Neutrophil (primary cell): ENCODE measurements at regions not wholly inside any gene's neighbourhood (a gene's known extent, or its start where the extent isn't known, plus 50 kb on each side); places are given as distances from the start of the nearest gene placed in this dataset.

Experiments used
- H3K27ac ChIP-seq: fragments of 200-600 bp; sonication (generic); 2 replicates; pipeline ENCODE4 v1.5.1; 2016; ENCODE audit warnings: mild to moderate bottlenecking, moderate library complexity
- H3K27me3 ChIP-seq: fragments of 200-600 bp; sonication (generic); 2 replicates; pipeline ENCODE4 v1.6.0; 2016; ENCODE audit warnings: mild to moderate bottlenecking
- H3K36me3 ChIP-seq: fragments of 200-600 bp; sonication (generic); 2 replicates; pipeline ENCODE4 v1.5.1; 2017
- H3K4me1 ChIP-seq, 2 experiments: fragments of 200-600 bp in 1 of 2; sonication (generic) in 1 of 2; 1 replicate in 1 of 2; 2 replicates in 1 of 2; pipeline versions ENCODE4 v1.5.1 to v1.6.1; 2013 to 2016; ENCODE audit warnings: low read depth in 1 of 2, low read length in 1 of 2, mild to moderate bottlenecking in 1 of 2, moderate library complexity in 1 of 2; ENCODE audit not compliant: control insufficient read depth in 1 of 2, insufficient read depth in 1 of 2
- H3K4me3 ChIP-seq, 2 experiments: fragments of 200-600 bp in 1 of 2; sonication (generic) in 1 of 2; 1 replicate in 1 of 2; 2 replicates in 1 of 2; pipeline ENCODE4 v1.5.1; 2013 to 2016; ENCODE audit warnings: low read depth in 1 of 2, low read length in 1 of 2, mild to moderate bottlenecking in 1 of 2, moderate library complexity in 1 of 2
- H3K9me3 ChIP-seq: fragments of 200-600 bp; sonication (generic); 2 replicates; pipeline ENCODE4 v1.5.1; 2016
- TF ChIP-seq, protein P1 (sequence below): fragments of 200-600 bp; sonication (generic); IDR thresholded peaks from 2 replicates; pipeline ENCODE4 v1.5.1; 2016; ENCODE audit warnings: antibody characterized with exemption

DNA sequence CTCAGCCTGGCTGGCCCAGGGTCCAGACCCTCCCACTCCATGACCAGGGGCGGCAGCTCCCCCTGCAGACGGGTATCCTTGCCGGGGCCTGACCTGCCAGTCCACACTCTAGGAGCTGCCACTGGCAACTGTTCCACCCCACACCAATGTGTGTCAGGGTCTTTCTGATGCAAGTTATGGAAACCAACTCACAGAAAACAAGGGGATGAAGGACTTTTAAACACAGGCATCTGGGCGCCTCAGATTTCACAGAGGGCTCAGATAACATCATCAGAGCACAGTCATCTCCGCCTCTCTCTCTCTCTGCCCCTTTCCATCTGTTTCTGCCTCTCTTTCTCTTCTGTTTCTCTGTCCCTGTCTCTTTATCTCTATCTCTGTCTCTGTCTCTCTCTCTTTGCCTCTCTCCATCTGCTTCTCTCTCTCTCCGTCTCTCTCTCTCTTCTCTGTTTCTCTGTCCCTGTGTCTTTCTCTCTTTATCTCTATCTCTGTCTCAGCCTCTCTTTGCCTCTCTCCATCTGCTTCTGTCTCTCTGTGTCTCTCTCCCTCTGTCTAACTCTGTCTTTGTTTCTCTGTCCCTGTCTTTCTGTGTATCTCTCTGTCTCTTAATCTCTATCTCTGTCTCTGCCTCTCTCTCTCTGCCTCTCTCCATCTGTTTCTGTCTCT, 67.4 kb upstream of the FBRSL1 start:
- TF ChIP-seq, protein P1, sequence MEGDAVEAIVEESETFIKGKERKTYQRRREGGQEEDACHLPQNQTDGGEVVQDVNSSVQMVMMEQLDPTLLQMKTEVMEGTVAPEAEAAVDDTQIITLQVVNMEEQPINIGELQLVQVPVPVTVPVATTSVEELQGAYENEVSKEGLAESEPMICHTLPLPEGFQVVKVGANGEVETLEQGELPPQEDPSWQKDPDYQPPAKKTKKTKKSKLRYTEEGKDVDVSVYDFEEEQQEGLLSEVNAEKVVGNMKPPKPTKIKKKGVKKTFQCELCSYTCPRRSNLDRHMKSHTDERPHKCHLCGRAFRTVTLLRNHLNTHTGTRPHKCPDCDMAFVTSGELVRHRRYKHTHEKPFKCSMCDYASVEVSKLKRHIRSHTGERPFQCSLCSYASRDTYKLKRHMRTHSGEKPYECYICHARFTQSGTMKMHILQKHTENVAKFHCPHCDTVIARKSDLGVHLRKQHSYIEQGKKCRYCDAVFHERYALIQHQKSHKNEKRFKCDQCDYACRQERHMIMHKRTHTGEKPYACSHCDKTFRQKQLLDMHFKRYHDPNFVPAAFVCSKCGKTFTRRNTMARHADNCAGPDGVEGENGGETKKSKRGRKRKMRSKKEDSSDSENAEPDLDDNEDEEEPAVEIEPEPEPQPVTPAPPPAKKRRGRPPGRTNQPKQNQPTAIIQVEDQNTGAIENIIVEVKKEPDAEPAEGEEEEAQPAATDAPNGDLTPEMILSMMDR, result no peak
- Histone ChIP-seq H3K27ac (no peak overlapping the region), H3K4me1 (no peaks in the 10 kb centered on the region), H3K27me3 (peaks cover 22% of the 10 kb centered on the region), H3K9me3 (no peaks in the 10 kb centered on the region), H3K36me3 (no peaks in the 10 kb centered on the region), H3K4me3 (no peak overlapping the region)

DNA sequence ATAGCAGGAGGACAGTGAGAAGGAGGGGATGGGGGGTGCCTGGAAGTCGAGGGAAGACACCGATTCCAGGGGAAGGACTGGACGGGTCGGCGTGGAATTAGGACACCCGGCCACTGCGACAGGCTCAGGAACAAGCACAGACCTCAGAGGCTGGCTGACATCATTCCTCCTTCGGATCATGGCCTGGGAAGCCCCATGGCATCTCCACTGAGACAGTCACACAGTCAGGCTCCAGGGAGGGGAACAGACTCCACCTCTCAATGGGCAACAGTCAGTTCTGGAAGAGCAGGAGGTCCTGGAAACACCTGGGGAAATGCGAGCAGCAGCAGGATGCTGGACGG, 67.9 kb upstream of the FBRSL1 start:
- Histone ChIP-seq H3K9me3 (no peaks in the 10 kb centered on the region), H3K27me3 (peaks cover 20% of the 10 kb centered on the region), H3K4me1 (no peaks in the 10 kb centered on the region), H3K27ac (no peak overlapping the region), H3K4me3 (no peak overlapping the region), H3K36me3 (no peaks in the 10 kb centered on the region)
- TF ChIP-seq, protein P1, result no peak

DNA sequence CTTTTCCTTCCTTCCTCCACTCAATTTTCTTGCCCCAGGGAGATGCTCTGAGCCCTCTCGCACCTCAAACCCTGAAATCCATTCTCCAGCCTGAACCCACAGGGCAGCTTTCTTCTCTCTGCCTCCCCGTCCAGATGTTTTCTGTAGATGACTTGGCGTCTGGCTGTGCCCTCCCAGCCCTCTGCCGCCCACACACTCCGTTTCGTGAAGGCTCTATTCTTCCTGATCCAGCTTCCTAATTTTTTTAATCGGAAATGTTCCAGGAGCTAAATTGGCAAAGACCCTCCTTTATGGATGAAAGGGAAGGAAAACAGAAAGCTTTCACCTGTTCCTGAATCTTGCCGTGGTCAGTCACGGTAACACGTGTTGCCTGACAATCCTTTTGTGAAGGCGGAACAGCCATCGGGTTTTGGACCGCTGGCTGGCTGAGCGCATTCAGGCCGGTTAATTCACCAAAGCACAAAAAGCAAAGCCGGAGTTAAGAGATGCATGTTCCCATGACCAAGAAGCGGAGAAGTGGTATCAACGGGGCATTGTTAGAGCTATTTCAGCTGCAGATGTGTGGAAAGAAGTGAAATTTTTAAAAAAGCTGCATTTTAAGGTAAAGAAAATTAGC, 70.2 kb upstream of the FBRSL1 start:
- Histone ChIP-seq H3K27ac (no peak overlapping the region), H3K27me3 (peaks cover 22% of the 10 kb centered on the region), H3K4me3 (no peak overlapping the region), H3K4me1 (peaks cover 3% of the 10 kb centered on the region in 2 experiments), H3K36me3 (no peaks in the 10 kb centered on the region), H3K9me3 (no peaks in the 10 kb centered on the region)
- TF ChIP-seq, protein P1, result no peak

DNA sequence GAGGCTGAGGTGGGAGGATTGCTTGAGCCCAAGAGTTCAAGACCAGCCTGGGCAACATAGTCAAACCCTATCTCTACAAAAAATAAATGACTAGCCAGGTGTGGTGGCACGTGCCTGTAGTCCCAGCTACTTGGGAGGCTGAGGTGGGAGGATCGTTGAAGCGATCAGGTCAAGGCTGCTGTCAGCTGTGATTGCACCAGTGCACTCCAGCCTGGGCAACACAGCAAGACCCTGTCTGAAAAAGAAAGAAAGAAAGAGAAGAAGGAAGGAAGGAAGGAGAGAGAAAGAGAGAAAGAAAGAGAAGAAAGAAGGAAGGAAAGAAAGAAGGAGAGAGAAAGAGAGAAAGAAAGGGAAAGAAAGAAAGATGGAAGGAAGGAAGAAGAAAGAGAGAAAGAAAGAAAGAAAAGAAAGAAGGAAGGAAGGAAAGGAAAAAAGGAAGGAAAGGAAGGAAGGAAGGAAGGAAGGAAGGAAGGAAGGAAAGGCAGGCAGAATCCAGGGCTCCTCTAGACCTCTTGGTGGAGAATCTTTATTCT, 71.5 kb upstream of the FBRSL1 start:
- H3K9me3 ChIP-seq, result no peaks in the 10 kb centered on the region
- TF ChIP-seq, protein P1, result no peak
- peaks cover 3 to 4% of the 10 kb centered on the region in 2 experiments for H3K4me1 ChIP-seq
- no peak overlapping the region for H3K27ac ChIP-seq
- H3K36me3 ChIP-seq, result no peaks in the 10 kb centered on the region
- H3K27me3 ChIP-seq, result peaks cover 31% of the 10 kb centered on the region
- H3K4me3 ChIP-seq, result no peak overlapping the region

DNA sequence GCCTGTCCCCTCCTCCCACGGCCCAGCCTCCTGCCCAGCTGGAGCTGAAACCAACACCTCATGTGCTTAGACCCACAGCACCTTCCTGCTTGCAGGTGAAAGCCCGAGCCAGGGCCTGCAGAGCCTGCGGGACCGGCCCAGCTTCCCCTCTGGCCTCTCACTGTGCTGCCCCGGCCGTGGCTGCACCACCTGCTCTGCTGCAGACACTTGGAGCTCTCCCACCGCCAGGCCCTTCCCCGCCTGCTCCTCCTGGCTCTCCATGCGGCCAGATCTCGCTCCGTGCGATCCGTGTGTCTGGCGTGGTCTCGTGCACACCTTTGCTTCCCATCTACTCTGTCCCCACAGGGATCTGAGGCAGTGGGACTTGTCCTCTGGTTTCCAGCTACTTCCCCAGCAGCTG, 72.2 kb upstream of the FBRSL1 start:
- H3K27me3 ChIP-seq, result peaks cover 31% of the 10 kb centered on the region
- no peak overlapping the region for H3K4me3 ChIP-seq
- H3K36me3 ChIP-seq, result no peaks in the 10 kb centered on the region
- no peaks in the 10 kb centered on the region for H3K9me3 ChIP-seq
- H3K4me1 ChIP-seq, result peaks cover 3 to 4% of the 10 kb centered on the region in 2 experiments
- TF ChIP-seq, protein P1, result no peak
- H3K27ac ChIP-seq, result no peak overlapping the region
